A172 (cell line): ENCODE measurements at regions not wholly inside any gene's neighbourhood (a gene's known extent, or its start where the extent isn't known, plus 50 kb on each side); places are given as distances from the start of the nearest gene placed in this dataset.
"Not testable (repeated sequence)": the region's sequence is repeated elsewhere in the genome, so short reads cannot be mapped to it uniquely, and the experiment has no call there.

ENCODE experiments used
- DNase-seq: peaks from one replicate; pipeline ENCODE4 v3.0.0-alpha.2; 2015; ENCODE audit warnings: low spot score

DNA sequence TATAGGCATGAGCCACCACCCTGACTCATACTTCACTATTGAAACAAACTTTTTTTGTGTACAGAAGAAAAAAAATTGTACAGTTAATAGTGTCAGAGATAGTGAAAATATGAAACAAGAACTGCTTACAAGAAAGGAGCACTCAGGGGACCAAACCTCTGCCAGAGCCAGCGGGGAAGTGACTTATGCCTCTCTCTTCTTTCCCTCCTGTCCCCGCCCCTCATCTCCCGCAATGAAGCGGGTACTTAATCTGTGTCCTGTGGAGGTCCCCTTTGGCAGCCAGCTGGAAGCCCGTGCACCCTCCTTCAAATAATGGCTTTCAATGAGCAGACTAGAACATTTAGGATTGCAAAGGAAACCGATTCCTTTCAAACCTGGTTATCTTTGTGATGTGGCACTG is 51.5 kb downstream of the PPIAL4A start:
- not testable (repeated sequence) for DNase-seq

DNA sequence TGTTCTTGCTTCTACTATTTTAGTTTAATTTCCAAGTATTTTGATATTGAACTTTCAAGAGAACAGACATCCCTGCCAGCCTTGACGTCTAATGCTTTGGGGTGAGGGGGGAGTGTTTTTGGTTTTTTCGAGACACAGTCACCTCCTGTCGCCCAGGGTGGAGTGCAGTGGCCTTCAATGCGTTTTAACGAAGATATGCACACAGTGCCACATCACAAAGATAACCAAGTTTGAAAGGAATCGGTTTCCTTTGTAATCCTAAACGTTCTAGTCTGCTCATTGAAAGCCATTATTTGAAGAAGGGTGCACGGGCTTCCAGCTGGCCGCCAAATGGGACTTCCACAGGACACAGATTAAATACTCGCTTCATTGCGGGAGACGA is 52.3 kb downstream of the PPIAL4A start:
- DNase-seq, result not testable (repeated sequence)

DNA sequence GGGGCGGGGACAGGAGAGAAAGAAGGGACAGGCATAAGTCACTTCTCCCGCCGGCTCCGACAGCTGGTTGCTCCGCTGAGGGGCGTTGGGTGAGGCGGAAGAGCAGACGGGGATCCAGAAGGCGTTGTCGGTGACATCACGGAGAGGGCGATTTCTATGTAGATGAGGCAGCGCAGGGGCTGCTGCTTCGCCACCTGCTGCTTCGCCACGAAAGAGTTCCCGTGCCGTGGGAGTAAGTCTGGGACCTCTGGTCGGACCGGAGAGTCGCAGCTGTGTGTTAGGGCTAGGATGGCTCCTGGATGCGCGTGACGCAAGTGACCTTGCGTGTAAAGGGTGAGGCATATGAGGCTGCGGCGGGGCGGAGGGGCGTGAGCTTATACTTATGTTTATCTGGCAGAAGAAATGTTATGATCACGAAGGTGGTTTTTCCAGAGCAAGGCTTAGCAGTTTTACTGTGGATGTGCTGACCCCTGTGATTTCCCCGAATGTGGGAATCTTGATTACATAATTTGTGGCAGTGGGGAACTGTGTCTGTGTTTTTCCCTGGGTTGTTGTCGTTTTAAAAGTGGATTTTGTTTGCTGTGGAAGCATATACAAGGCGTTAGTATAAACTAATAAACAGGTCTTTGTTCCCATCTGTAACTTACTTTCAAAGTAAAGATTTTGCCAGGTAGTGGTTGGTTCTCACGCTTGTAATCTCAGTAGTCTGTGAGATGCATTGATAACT is 52.8 kb downstream of the PPIAL4A start:
- peak; percentile 90 for DNase-seq

DNA sequence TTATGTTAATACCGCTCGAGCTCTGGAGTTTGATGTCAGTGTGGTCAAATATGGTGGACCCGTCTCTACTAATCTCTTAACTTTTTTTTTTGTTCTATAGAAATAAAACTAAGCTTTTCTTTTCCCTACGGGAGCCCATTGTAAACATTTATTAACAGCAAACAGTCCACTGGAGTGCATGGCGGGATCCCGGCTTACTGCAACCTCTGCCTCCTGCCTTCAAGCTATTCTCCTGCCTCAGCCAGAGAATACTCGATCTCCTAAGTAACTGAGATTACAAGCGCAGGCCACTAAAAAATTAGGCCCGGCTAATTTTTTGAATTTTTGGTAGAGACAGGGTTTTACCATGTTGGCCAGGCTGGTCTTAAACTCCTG is 53.4 kb downstream of the PPIAL4A start:
- not testable (repeated sequence) for DNase-seq

DNA sequence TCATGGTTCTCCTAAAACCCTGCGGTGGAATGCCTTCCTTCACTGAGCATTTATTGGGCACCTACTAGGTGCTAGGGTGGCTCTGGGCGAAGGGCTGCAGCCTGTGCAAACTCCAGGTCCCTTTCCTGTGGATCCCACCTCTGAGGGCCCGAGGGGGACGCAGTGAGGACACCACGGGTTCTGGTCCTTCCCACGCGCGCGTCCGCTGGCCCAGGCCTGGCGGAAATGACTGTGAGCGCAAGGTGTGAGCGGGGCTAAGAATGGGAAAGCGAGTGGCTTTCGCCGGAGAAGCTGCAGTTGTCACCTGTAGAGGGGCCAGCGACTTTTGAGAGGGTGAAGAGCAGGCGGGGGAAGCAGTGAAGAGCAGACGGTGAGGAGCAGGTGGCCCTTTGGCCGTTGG is 55.1 kb downstream of the PPIAL4A start:
- DNase-seq, result not testable (repeated sequence)

DNA sequence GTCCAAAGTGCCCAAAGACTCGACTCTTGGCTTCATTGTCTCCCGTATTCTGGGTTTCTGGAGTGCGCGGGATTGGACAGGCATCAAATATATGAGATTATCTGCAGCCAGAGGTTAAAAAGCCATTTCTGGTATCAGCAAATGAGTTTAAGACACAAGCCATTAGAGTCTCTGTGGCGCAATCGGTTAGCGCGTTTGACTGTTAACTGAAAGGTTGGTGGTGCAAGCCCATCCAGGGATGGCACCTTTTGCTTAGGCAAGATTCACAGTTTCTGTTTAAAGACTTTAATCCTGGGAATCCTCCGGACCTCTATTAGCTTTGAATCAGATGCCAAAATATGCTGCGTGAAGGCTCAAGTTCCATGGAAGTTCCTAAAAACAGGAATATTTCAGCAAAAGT is 55.6 kb downstream of the PPIAL4A start:
- not testable (repeated sequence) for DNase-seq

DNA sequence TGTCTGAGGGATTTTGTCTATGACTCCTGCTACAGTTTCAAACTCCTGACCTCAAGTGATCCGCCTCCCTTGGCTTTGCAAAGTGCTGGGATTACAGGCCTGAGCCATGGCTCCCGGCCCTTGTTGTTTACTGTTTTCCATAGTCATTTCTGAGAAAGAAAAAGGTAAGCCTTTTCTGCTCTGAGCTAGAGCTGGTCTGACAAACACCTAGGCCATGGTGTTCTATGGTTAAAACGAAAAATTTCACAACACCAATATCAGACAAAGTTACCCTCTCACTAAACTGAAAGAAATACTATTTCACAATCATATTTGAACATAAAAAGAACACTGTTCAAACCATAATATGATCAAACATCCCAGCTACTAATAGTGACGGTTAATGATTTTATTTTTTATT is 57.5 kb downstream of the PPIAL4A start:
- not testable (repeated sequence) for DNase-seq

DNA sequence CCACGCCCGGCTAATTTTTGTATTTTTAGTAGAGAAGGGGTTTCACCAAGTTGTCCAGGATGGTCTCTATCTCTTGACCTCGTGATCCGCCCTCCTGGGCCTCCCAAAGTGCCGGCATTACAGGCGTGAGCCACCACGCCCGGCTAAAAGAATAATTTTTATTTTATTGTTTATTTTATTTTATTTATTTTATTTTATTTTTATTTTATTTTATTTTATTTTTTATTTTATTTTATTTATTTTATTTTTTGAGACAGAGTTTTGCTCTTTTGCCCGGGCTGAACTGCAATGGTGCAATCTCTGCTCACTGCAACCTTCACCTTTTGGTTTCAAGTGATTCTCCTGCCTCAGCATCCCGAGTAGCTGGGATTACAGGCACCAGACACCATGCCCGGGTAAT is 60.2 kb downstream of the PPIAL4A start:
- not testable (repeated sequence) for DNase-seq

DNA sequence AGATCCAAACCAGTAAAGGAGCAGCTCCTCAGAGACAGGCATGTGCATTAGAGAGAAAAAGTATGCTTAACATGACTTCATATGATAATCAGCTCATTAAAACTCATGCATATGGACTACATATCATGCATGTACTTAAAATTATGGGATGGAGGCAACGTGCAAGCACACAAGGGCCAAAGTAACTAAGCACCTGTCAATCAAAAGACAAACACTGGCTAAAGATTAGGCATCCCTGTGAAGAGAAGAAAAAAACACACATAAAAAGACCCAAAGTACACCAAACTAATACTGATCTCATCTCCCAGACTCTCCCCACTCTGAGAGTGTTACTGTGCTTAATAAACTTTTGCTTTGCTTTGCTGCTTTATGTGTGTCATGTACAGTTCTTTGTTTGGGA is 61.1 kb downstream of the PPIAL4A start:
- not testable (repeated sequence) for DNase-seq

DNA sequence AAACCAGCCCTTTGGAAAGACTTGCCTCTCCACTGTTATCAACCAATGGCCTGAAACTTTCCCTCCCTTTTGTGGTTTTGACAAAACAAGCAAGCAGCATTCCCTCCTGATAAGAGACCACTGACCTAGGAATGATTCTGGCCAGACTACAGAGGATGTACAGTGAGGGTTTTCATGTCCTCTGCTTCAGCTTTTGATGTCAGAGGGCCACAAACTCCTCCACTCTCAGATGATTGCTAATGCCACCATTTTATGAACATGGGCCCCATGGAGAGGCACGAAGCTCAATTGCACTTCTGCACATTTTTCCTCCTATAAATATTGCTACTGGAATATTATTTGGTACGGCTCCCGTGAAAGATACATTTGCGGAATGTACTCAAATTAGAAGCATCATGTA is 61.5 kb downstream of the PPIAL4A start:
- DNase-seq, result not testable (repeated sequence)

DNA sequence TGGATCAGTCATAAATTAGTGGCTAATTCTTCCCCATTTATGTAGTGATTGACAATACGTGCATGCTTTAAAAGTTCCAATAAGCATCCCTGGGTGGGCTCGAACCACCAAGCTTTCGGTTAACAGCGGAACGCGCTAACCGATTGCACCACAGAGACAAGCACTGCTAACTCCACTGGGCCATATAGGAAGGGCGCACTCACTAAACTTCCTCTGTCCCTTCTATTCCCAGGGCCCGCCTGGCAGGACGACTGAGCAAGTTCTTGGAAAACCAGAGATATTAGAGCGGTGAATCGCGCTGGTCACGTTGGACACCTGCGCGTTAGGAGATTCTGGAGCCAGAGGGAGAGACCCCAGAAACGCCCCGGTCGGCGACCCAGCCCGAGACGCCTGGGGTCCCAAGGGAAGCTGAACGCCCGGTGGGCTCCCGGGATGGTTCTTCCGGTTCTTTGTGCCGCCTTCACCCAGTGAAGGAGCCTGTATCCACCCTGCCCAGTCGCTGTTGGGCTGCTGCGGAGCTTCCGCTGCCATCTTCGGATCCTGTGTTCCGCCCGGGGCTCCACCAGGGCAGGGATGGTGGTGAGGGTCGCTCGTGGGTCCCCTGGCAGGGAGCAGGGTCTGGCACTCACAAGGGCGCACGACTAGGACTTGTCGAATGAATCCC is 62.8 kb downstream of the PPIAL4A start:
- not testable (repeated sequence) for DNase-seq

DNA sequence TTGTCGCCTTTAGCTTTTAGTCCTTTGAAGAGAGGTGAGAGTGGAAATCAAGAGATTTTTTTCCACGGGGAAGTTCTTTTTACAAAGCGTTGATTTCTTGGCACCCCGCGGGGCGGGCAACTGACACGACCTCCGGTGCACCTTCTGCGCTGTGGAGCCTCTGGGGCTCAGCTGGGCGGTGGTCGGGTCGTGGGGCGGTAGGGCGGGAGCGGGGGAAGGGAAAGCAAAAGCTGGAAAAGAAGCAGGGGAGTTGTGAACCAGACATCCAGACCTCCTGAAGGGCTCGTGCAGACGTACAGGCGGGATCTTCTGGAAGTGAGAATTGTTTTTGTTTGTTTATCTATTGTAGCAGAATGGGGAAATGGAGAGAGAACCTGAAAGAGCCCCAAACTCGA is 63.3 kb downstream of the PPIAL4A start:
- not testable (repeated sequence) for DNase-seq

DNA sequence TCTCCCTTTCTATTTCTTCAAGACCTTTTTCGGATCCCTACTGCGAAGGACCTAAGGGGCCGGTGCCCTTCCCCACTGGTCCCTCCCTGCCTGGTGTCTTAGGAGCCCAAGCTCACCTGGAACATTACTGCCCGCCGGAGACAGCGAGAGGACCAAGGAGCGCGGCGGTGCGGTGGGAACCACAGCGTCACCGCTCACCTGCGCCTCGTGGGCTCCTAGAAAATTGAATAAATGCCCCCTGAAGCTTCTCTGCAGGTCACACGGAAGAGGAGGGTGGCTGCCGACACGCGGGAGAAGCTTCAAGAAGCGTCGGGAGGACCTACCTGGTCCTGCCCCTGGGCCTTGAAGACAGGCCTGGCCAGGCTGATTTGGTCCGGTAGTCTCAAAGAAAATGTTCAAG is 65.2 kb downstream of the PPIAL4A start:
- DNase-seq, result no peak

DNA sequence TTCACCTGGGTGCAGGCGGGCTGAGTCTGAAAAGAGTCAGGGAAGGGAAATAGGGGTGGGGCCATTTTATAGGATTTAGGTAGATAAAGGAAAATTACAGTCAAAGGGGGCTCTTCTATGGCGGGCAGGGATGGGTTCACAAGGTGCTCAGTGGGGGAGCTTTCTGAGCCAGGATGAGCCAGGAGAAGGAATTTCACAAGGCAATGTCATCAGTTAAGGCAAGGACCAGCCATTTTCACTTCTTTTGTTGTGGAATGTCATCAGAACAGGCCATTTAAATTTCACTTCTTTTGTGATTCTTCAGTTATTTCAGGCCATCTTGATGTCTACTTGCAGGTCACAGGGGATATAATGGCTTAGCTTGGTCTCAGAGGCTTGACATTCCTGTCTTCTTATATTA is 66.4 kb downstream of the PPIAL4A start:
- not testable (repeated sequence) for DNase-seq

DNA sequence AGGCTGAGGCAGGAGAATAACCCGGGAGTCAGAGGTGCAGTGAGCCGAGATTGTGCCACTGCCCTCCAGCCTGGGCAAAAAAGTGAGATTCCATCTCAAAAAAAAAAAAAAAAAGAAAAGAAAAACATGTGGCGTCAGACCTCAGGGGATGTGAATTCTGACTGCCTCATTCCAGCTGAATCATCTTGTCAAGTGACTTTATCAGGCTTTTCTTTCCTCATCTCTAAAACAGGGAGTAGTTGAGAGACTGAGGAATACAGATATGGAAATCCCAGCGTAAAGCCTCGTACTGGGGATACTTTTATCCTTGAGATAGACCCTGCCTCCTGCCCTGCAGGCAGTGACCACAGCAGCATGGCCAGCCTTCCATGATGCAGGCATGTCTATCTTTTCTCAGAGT is 76.4 kb downstream of the PPIAL4A start:
- not testable (repeated sequence) for DNase-seq

DNA sequence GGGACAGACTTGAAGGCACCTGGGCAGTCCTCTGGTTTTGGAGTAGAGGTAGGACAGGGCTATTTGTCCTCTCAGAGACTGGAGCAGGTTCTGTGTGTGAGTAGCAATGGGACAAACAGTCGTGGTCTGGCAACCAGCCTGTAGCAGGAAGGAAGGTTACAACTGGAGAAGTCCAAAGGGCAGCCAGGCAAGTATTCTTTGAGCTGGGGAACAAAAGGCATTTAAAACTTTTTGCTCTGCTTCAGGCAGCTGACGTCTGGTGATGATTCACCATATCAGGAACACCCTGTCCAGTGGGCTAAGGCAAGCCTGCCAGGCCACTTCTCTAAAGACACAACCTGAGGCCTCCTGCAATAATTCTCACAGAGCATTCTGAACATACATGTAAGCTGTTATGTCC is 83.3 kb downstream of the PPIAL4A start:
- peak; percentile 47 for DNase-seq

DNA sequence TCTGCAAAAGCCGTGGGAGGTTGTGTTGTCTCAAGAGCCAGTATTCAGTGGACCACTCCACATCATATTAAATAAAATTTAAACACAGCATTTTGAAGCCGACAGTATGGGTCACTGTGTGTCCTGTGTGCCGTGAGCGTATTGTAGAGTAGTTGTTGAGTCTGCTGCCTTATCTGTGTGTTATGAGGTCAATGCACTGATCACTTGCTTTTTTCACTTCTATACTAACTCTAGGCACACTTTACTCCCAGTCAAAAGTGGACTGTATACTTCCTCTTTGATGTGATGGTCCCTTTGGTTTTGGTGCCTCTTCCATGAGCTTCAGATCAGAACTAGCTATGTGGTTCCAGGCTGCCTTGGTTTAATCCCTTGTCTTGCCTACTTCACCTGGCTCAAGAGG is 84.3 kb downstream of the PPIAL4A start:
- DNase-seq, result not testable (repeated sequence)

DNA sequence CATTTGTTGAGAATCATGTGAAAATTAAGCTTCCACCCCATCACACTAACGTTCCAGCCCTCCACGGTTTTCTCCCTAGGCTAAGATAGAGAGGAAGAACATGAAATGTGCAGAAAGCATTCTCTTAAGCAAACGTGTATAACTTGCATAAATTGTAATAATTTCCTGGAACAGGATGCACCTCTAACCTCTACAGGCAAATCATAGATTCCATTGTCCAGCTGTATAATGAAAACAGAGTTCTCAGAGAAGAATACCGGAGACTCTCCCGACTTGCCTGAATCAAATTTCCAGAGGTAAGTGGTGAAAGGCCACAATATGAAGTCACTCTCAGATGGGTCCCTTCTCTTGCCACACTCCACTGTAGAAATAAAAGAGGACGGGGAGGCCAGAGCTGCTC is 87.7 kb downstream of the PPIAL4A start:
- not testable (repeated sequence) for DNase-seq

DNA sequence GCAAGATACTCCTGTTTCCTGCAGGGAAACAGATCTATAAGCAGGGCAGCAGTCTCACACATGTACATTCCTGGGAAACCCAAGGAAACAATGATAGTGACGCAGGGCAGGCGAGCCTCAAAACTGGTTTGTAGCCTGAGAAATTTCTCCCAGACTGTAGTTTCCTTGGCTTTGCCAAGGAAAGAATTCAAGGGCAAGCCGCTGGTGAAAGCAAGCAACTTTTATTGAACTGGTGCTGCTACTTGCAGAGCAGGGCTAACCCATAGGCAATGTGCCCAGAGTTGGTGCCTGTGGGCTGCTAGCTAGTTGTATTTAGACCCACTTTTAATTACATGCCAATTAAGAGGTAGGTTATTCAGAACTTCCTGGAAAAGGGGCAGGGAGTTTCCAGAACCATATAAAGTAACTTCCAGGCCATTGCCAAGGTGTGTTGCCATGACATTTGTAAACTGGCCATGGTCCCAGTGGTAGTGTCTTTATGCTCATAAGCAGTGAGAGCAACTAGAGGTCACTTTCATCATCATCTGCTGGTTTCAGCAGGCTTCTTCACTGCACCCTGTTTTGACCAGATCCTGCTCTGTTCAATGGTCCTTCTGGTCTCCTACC is 92.0 kb downstream of the PPIAL4A start:
- DNase-seq, result not testable (repeated sequence)

DNA sequence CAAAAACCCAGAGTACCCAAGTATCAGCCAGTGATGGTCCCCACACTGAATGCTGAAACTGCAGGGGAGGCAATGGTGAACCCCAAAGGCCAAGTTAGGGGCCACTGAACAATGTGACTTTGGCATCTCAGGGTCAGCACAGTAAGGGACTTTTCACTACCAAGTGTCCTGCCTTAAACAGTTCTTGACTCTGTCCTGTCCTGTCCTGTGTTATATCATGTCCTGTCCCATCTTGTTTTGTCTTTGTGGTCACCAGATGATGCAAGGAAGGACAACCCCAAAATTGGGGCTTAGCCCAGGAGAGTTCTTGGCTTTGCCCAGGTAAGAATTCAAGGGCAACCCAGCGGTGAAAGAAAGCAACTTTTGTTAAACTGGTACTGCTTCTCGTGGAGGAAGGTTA is 105.0 kb downstream of the PPIAL4A start:
- DNase-seq, result not testable (repeated sequence)

DNA sequence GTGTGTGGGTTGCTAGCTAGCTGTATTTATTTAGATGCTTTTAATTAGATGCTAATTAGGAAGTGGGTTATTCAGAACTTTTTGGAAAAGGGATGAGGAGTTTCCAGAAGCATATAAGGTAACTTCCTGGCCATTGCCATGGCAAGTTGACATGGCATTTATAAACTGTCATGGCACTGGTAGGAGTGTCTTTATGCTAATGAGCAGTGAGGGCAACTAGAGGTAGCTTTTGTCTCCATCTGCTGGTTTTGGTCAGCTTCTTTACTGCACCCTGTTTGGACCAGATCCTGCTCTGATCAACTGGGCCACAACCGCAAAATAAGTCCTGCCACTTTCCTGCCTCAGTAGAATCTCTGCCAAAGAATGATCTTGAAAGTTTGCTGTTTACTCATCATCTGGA is 105.5 kb downstream of the PPIAL4A start:
- peak; percentile 3 for DNase-seq

DNA sequence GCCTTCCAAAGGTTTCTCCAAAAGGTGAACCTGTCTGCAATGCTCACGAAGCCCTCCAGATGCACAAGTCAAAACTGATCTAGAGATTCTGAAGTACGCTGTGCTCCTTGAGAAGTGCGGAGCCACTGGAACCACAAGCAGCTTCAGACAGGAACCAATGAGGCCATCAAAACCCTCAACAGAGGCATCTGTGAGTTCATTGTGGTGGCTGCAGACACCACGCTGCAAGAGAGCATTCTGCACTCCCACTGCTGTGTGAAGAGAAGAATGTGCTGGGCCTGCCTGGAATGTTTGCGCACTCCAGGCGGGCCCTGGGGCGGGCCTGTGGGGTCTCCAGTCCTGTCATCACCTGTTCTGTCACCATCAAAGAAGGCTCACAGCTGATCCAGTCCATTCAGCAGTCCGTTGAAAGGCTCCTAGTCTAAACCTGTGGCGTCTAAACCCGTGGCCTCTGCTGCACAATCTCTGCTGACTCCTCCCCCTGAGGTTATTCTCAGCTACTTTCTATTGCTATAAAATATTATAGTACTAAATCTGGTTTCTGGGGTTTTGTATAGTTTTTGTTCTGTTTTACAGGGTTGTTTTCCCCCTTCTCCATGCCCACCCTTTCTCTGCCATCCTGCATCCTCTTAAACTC is 111.6 kb downstream of the PPIAL4A start:
- not testable (repeated sequence) for DNase-seq

DNA sequence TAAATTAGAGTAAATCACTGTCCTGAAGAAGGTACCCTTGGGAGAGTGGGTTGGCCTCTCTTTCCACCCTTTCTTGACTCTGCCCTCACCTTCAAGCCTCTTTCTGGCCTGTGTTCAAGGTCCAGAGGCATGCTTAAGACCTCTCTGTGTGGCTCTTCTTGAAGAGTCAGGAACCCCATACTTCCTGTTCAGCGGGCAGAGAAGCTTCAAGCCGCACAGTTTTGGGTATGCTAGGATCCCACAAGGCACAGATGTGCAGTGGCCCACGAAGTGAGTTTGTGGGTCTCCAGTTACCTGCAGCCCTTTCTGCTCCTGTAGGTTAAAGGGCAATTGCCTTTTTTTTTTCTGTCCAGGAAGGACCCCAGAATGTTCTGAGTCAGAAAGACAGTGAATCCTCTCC is 113.7 kb downstream of the PPIAL4A start:
- DNase-seq, result not testable (repeated sequence)
